ENCODE measurements at regions not wholly inside any gene's neighbourhood (a gene's known extent, or its start where the extent isn't known, plus 50 kb on each side); places are given as distances from the start of the nearest gene placed in this dataset.

- TF ChIP-seq CTCF (IDR thresholded peaks at IDR 0.05; ENCODE audit: low read depth, low read length, poor library complexity, severe bottlenecking) (no peak), EZH2phosphoT487 (IDR thresholded peaks at IDR 0.05; ENCODE audit: borderline replicate concordance, low read length) (no peak)
Observed at GRCh38 chr11:97893612-97894011, 1127.1 kb upstream of the CNTN5 start.
